ENCODE measurements at regions not wholly inside any gene's neighbourhood (a gene's known extent, or its start where the extent isn't known, plus 50 kb on each side); places are given as distances from the start of the nearest gene placed in this dataset.

DNA sequence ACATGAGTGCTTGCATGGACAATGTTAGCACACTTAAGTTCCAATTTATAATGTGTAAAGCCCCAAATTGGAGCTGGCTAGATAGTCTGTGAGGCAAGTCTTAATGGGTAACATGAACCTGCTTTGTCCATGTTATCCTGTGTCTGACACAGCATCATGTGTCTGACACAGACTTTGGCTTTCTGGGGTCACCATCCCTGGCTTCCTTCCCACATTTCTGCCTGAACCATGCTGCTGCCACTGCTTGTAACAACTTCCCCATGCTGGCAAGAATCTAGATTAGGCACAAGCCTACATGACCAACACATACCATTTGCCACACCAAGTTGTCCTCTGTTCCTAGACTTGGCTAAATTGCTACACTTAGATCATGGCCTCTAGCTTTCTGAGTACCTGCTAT, 49.8 kb upstream of the ZBTB7C start:
- TF ChIP-seq EP300 (IDR thresholded peaks at IDR 0.05; ENCODE audit: borderline replicate concordance in 1 of 2, low read depth in 1 of 2, low read length in 1 of 2) (no peak), POLR2AphosphoS5 (IDR thresholded peaks at IDR 0.05; ENCODE audit: low read depth, low read length) (no peak), TAF1 (IDR thresholded peaks at IDR 0.05; ENCODE audit: borderline replicate concordance, low read depth, low read length) (no peak)
- TF ChIP-seq, protein P1, sequence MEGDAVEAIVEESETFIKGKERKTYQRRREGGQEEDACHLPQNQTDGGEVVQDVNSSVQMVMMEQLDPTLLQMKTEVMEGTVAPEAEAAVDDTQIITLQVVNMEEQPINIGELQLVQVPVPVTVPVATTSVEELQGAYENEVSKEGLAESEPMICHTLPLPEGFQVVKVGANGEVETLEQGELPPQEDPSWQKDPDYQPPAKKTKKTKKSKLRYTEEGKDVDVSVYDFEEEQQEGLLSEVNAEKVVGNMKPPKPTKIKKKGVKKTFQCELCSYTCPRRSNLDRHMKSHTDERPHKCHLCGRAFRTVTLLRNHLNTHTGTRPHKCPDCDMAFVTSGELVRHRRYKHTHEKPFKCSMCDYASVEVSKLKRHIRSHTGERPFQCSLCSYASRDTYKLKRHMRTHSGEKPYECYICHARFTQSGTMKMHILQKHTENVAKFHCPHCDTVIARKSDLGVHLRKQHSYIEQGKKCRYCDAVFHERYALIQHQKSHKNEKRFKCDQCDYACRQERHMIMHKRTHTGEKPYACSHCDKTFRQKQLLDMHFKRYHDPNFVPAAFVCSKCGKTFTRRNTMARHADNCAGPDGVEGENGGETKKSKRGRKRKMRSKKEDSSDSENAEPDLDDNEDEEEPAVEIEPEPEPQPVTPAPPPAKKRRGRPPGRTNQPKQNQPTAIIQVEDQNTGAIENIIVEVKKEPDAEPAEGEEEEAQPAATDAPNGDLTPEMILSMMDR (IDR thresholded peaks at IDR 0.05): no peak

Measured in SK-N-SH (cell line).